ENCODE measurements at regions not wholly inside any gene's neighbourhood (a gene's known extent, or its start where the extent isn't known, plus 50 kb on each side); places are given as distances from the start of the nearest gene placed in this dataset.
A peak's percentile ranks its signal among the peaks of the same experiment; 100 is the strongest.

GRCh38 chr6:6376845-6377244 is 56.4 kb upstream of the F13A1 start:
- in situ Hi-C loops (cut with MboI; ENCODE audit: low pct_unique_long_range_greater_than_20kb, low sequenced_read_pairs, unreplicated experiment), result no loop called here
- TF ChIP-seq, protein P1, sequence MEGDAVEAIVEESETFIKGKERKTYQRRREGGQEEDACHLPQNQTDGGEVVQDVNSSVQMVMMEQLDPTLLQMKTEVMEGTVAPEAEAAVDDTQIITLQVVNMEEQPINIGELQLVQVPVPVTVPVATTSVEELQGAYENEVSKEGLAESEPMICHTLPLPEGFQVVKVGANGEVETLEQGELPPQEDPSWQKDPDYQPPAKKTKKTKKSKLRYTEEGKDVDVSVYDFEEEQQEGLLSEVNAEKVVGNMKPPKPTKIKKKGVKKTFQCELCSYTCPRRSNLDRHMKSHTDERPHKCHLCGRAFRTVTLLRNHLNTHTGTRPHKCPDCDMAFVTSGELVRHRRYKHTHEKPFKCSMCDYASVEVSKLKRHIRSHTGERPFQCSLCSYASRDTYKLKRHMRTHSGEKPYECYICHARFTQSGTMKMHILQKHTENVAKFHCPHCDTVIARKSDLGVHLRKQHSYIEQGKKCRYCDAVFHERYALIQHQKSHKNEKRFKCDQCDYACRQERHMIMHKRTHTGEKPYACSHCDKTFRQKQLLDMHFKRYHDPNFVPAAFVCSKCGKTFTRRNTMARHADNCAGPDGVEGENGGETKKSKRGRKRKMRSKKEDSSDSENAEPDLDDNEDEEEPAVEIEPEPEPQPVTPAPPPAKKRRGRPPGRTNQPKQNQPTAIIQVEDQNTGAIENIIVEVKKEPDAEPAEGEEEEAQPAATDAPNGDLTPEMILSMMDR (IDR thresholded peaks at IDR 0.05; ENCODE audit: extremely low read depth, insufficient read depth, missing control alignments), result no peak
- no peak for DNase-seq (ENCODE audit: low spot score)

DNA sequence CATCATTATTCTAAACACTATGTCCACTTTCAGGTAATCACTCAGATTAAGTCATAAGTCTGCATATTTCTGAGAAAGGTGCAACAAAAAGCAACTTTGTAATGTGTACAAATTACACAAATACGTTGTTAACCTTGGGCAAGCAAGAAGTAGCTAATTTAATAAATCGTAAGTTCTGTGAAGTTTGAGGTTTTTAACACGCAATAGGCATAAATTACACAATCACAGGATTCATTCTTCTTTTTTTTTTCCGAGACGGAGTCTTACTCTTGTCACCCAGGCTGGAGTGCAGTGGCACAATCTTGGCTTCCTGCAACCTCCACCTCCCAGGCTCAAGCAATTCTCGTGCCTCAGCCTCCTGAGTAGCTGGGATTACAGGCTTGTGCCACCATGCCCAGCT is 57.2 kb upstream of the F13A1 start:
- TF ChIP-seq, protein P1 (IDR thresholded peaks at IDR 0.05; ENCODE audit: extremely low read depth, insufficient read depth, missing control alignments), result no peak
- DNase-seq (ENCODE audit: low spot score), result no peak
- in situ Hi-C loops (cut with MboI; ENCODE audit: low pct_unique_long_range_greater_than_20kb, low sequenced_read_pairs, unreplicated experiment), result no loop called here

- in situ Hi-C loops (cut with MboI; ENCODE audit: low pct_unique_long_range_greater_than_20kb, low sequenced_read_pairs, unreplicated experiment), result no loop called here
- peak; percentile 23 for DNase-seq (ENCODE audit: low spot score)
- TF ChIP-seq, protein P1 (IDR thresholded peaks at IDR 0.05; ENCODE audit: extremely low read depth, insufficient read depth, missing control alignments), result no peak
Measured at GRCh38 chr6:6379573-6379972, 59.1 kb upstream of the F13A1 start.

GRCh38 chr6:6384520-6384919 is 64.1 kb upstream of the F13A1 start:
- TF ChIP-seq, protein P1 (IDR thresholded peaks at IDR 0.05; ENCODE audit: extremely low read depth, insufficient read depth, missing control alignments), result no peak
- in situ Hi-C loops (cut with MboI; ENCODE audit: low pct_unique_long_range_greater_than_20kb, low sequenced_read_pairs, unreplicated experiment), result no loop called here
- no peak for DNase-seq (ENCODE audit: low spot score)

- no peak for DNase-seq (ENCODE audit: low spot score)
- in situ Hi-C loops (cut with MboI; ENCODE audit: low pct_unique_long_range_greater_than_20kb, low sequenced_read_pairs, unreplicated experiment), result no loop called here
- TF ChIP-seq, protein P1 (IDR thresholded peaks at IDR 0.05; ENCODE audit: extremely low read depth, insufficient read depth, missing control alignments), result no peak
Measured at GRCh38 chr6:6386010-6386409, 65.5 kb upstream of the F13A1 start.

- DNase-seq (ENCODE audit: low spot score), result peak; percentile 57
- TF ChIP-seq, protein P1 (IDR thresholded peaks at IDR 0.05; ENCODE audit: extremely low read depth, insufficient read depth, missing control alignments), result no peak
- in situ Hi-C loops (cut with MboI; ENCODE audit: low pct_unique_long_range_greater_than_20kb, low sequenced_read_pairs, unreplicated experiment), result no loop called here
Measured at GRCh38 chr6:6390849-6391602, 70.6 kb upstream of the F13A1 start.
